Islet precursor cell (in vitro differentiated cells): ENCODE measurements at regions not wholly inside any gene's neighbourhood (a gene's known extent, or its start where the extent isn't known, plus 50 kb on each side); places are given as distances from the start of the nearest gene placed in this dataset.

Source experiments
- DNase-seq: peaks from one replicate; pipeline ENCODE4 v3.0.0-alpha.2; 2018

- DNase-seq = peak; percentile 32
These were observed 969.6 kb upstream of the TMEM132C start for GRCh38 chr12:127297327-127297726.

DNA sequence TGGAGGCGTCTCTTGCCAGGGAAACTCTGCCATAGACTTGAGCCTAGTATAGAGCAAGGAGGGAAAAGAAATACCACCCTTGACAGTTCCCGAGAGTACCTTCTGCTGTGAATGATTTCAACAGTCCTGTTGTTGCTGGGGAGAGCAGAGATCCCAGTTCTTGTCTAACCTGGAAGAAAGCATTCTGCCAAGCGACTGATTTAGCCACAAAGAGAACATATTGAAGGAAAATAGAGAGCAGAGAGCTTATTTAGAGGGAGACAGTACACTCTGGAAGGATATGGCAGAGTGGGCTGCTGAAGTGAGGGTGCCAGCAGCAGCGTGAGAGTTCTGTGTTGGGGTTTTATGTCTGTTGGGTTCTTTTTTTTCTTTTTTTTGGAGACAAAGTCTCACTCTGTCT lies 966.9 kb upstream of the TMEM132C start:
- DNase-seq = peak; percentile 27

- peak; percentile 35 for DNase-seq
These were observed 966.2 kb upstream of the TMEM132C start for GRCh38 chr12:127300753-127301152.

DNA sequence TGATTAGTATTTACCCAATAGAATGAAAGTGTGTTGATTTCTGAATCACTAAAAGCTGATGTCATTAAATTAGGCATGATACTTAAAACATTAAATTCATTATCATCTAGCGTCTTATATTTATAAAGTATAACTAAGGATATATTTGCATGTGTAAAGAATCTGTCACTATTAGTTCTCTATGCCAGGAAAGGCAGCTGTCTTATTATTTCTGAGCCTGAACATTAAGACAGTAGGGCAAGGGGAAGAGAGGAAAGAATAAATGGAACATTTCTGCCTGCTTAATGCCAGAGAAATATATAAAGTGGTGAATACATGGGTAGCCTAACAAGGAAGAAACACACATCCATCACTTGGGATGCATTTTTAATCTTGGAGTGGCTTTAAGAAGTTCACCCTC lies 965.1 kb upstream of the TMEM132C start:
- DNase-seq = no peak

GRCh38 chr12:127304751-127305725 lies 961.9 kb upstream of the TMEM132C start:
- DNase-seq = no peak

GRCh38 chr12:127306604-127307215 lies 960.3 kb upstream of the TMEM132C start:
- DNase-seq = no peak

DNA sequence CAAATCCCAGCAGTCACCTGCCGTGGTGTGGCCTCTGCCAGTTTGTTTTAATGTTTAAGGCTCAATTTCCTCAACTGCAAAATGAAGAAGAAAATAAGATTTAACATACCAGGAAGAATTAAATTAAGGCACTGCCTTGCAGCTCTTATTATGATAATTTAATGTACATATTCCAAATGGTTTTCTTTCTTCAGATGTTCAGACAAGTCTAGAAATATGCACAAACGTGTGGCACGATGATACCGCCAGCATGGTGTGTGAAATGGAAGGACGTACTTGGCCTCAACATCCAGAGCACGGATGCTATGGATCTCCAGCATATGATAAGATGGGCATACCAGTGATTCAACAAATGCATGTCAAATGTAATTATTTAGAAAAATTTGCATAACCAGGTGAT lies 959.4 kb upstream of the TMEM132C start:
- DNase-seq = no peak

- no peak for DNase-seq
These were observed 958.8 kb upstream of the TMEM132C start for GRCh38 chr12:127308148-127308547.

DNA sequence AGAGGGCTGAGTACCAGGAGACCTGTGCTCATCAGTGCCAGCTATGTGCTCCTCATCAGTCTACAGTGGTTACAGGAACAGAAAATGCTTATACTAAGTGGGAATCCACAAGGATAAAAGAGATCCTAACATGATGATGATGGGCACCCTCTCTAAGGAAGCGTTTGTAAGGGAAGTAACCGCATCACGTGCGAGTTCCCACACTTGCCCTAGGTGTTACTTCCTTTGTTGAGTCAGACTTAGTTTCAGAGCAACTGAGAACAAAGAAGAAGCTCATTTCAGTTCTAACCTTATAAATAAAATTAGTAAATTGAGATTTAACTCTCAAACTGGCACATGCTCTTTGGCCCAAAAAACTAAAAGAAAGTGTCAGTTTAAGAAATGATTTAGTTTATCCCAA lies 956.4 kb upstream of the TMEM132C start:
- no peak for DNase-seq

GRCh38 chr12:127311720-127312364 lies 955.1 kb upstream of the TMEM132C start:
- no peak for DNase-seq

DNA sequence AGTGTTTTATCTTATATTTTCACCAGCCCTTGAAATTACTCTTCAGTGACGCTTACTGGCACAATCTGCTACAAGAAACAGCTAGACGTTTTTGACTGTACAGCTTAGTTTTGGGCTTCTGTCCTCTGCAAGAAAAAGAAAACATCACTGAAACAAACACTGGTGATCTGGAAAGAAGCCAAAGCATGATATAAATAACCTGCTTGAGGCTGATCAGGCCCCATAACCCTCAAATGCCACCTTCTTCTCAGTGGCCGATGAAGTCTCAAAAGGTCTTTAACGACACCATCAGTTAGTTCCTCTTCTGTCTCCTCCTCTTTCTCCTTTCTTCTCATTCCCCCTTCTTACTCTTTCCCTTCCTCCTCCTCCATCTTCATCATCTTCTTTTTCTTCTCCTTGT lies 942.3 kb upstream of the TMEM132C start:
- no peak for DNase-seq

DNA sequence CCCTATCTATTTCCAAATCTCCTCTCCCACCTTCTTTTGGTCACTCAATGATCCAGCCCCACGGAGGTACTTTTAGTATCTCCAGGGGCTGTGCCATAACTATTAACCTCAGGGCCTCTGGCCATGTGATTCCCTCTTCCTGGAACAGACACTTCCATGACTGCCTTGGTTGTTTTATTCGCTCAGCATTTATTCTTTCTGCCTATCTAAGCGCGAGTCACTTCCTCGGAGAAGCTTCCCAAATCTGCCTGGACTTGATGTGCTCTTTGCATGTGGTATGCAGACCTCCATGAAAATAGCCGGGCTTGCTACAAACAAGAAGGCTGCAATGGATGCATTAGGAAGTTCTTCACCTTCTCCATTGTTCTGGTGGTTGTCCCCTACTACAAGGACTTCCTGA lies 939.0 kb upstream of the TMEM132C start:
- no peak for DNase-seq

DNA sequence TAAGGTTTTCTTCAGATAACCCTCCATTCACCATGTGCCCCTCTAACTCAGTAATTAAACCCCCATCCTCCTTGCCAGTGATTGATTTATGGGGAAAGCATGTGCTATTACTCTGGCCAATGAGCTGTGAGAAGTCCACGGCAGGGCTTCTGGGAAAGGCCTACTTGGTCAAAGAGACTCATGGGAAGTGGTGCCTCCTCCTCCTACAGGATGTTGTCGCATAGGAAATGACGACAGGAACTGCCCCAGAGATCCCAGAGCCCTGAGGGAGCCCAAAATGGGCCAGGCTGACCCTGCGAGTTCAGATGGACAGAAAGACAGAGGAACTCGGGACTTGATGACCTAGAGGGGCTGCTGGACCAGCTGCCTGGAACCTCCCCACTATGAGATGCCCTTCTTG lies 938.1 kb upstream of the TMEM132C start:
- no peak for DNase-seq

DNA sequence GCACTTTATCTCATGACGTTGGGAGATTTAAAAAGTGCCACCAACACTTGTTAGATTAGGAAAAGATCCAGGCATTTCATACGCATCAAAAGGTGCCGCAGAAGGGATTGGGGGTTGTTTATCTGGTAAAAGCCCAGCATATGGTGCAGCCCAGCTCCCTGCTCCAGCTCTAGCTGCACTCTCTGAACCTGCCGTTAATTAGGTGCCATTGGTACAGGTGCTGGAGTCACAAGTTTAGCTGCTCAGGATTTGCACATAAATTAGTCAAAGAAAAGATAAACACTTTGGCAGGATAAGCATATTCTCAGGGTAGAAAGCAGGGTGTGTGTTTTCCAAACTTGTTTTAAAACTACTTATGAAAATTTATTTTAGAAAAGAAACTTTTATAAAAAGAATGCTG lies 932.6 kb upstream of the TMEM132C start:
- no peak for DNase-seq

GRCh38 chr12:127334912-127335644 lies 931.9 kb upstream of the TMEM132C start:
- no peak for DNase-seq

DNA sequence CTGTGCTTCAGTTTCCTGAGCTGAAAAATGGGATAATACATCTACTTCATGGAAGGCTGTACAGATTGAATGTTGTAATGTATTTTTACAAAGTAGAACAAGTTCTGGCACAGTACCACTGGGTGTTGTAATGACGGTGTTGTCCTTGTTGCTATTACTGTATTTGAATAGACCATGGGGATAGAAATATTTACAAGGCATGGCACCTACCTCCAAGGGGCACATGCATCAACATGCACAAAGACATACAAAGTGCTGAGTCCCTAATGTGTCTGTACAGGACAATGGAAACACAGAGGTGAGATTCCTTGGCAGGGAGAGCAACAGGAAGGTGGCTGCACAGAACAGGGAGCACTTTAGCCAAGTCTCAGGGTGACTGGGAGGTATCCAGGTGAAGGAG lies 930.6 kb upstream of the TMEM132C start:
- DNase-seq = no peak

- no peak for DNase-seq
These were observed 927.9 kb upstream of the TMEM132C start for GRCh38 chr12:127339065-127339464.

GRCh38 chr12:127340381-127340780 lies 926.6 kb upstream of the TMEM132C start:
- no peak for DNase-seq

- DNase-seq = no peak
These were observed 924.1 kb upstream of the TMEM132C start for GRCh38 chr12:127342861-127343260.

DNA sequence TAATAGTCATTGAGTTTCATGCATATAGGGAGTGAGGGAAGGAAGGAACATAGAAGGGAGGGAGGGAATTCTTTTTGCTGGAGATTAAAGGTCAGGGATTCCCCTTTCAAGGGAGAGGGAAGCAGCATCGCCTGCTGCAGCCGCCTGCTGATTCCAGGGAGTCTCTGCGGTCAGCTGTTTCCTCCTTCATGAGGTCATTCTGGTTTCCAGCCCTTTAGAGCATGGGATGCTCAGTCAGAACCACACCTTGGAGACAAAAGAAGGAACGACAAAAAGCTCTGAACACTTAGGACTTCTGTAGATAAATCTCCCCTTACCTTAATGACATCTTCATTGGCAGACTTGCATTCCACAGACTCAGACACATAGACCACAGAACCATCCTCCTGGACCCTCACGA lies 923.0 kb upstream of the TMEM132C start:
- no peak for DNase-seq

DNA sequence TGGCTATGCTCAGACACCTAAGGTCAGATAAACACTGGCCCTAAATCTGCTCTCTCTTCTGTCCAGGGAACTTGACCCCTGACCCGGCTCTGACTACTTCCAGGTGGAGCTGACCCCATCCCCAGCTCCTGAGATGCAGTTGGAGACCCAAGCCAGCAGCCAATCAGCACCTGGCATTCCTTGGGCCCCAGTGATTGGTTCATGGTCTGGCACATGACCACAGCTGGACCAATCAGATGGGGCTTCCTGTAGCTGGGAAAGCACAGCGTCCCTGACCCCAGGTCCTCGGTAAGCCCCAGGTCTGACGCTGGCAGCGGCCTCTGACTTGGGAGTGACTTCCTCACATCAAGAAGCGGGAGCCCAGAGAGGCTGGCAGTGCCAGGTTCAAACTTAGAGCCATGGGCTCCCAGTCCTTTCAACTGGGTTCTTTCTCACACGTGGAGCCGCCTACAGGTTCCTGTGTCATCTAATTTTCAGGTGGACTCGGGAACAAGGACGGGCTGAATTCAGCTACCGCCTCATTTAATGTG lies 915.4 kb upstream of the TMEM132C start:
- DNase-seq = no peak

DNA sequence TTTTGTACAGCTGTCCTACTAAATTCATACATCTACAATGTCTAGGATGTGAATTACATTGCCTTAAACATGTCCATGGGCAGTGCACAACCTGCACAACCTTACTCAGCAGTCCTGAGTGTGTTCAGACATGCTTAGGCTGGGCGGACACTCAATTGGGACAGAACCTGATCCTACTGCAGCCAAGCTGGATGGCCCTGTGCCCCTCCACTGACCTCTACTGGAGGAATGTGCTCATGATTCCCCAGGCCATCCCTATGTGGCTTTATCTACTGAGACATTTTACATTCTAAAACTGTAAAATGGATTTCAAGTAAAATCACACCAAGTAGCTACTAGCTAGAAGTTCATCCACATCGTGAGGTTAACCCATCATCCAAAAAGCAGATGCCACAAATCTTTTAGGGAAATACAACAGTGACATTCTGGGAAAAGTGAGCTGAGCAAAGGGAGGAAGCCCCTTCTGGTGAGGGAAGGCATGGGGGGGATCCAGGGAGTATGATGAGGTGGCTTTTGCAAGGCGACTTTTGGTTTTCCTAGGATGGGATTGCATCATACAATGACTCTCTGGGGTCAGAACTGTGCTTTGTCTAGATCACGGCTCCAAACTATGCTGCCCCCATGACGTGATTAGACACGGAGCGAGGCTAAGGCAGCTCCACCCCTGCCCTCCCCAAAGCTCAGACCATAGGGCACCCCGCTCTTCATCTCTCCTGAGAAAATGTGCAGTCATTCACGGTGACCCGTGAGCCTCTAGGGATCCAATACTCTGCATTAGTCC lies 911.7 kb upstream of the TMEM132C start:
- DNase-seq = peak; percentile 69
